ENCODE measurements at regions not wholly inside any gene's neighbourhood (a gene's known extent, or its start where the extent isn't known, plus 50 kb on each side); places are given as distances from the start of the nearest gene placed in this dataset.

DNA sequence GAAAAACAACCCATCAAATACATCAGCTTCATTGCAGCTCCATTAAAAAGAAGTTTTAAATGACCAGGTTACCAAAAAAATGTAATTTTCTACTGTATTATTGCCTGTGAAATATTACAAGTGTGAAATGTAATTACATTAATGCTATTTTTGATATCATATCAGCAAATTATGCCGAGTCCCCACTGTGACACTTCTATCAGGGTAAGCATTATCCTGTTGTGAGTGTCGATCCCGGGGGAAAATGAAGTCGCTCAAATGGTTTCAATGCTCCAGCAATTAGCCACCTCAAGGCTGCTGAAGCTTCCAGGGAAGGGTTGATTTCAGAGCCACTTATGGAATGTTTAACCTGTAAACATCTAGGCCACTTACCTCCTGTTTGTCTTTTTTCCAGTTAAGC, 70.4 kb downstream of the RCN1 start:
- DNase-seq (no peak), ATAC-seq (ENCODE audit: low read depth) (no peak)
- ChIA-PET POLR2A (ENCODE audit: unreplicated experiment) (no interaction called here), CTCF (no interaction called here)
- H3K9me3 ChIP-seq (ENCODE audit: control insufficient read depth, insufficient read depth, low read length), result no peaks in the 10 kb centered on the region
- H3K4me3 ChIP-seq (ENCODE audit: insufficient read depth, low read depth, low read length), result no peak overlapping the region
- no peak overlapping the region for H4K5ac ChIP-seq (ENCODE audit: low read depth, low read length)
- no peak overlapping the region for H3K9ac ChIP-seq (ENCODE audit: low read depth, low read length)
- no peaks in the 10 kb centered on the region for H3K36me3 ChIP-seq (ENCODE audit: control insufficient read depth, insufficient read depth, low read length)
- H2AFZ ChIP-seq (replicated peaks; ENCODE audit: low read length, poor library complexity), result no peak overlapping the region
- H4K91ac ChIP-seq (ENCODE audit: insufficient read depth, low read depth, low read length), result no peak overlapping the region
- H2AK5ac ChIP-seq (ENCODE audit: low read depth, low read length), result no peak overlapping the region
- TF ChIP-seq POLR2A (IDR thresholded peaks at IDR 0.05; ENCODE audit: low read depth, low read length) (no peak), CEBPB (IDR thresholded peaks at IDR 0.05; ENCODE audit: low read depth, low read length) (no peak), MAFK (IDR thresholded peaks at IDR 0.05; ENCODE audit: low read depth, low read length) (no peak), MAZ (IDR thresholded peaks at IDR 0.05; ENCODE audit: borderline replicate concordance, low read depth, low read length) (no peak), SMC3 (IDR thresholded peaks at IDR 0.05; ENCODE audit: low read depth, low read length) (no peak), BHLHE40 (IDR thresholded peaks at IDR 0.05; ENCODE audit: low read depth, low read length) (no peak)
- no peak overlapping the region for H3K18ac ChIP-seq (ENCODE audit: low read depth, low read length)
- no peak overlapping the region for H3K14ac ChIP-seq (replicated peaks; ENCODE audit: low read depth, low read length)
- no peak overlapping the region for H4K8ac ChIP-seq (ENCODE audit: low read depth in 2 of 2, low read length in 2 of 2)
- H3K4me2 ChIP-seq (ENCODE audit: low read depth, low read length), result no peak overlapping the region
- H2BK15ac ChIP-seq (ENCODE audit: low read depth, low read length), result no peak overlapping the region
- in situ Hi-C loops (cut with MboI; ENCODE audit: low sequenced_read_pairs), result loop anchor here (25.0 kb wide), 1 partner anchor 924 kb away; no protein-coding TSS in a partner anchor
- BruUV-seq (replicated peaks), result no TSS peak
- H3K27me3 ChIP-seq (ENCODE audit: control insufficient read depth, insufficient read depth, low read length), result peaks cover 40% of the 10 kb centered on the region
- H2BK20ac ChIP-seq (ENCODE audit: low read depth, low read length), result no peak overlapping the region
- H3K56ac ChIP-seq (ENCODE audit: extremely low read depth, insufficient read depth, low read length), result no peak overlapping the region
- H4K20me1 ChIP-seq (ENCODE audit: insufficient read depth, low read length), result no peaks in the 10 kb centered on the region
- H3K23ac ChIP-seq (ENCODE audit: low read depth, low read length), result no peak overlapping the region
- no peak overlapping the region for H3K27ac ChIP-seq (ENCODE audit: insufficient read depth, low read length)
- no peak overlapping the region for H3K4ac ChIP-seq (ENCODE audit: low read depth, low read length)
- H2BK5ac ChIP-seq (ENCODE audit: low read depth, low read length, poor library complexity, severe bottlenecking), result no peak overlapping the region
- dilution Hi-C loops (cut with HindIII; ENCODE audit: low sequenced_read_pairs, unreplicated experiment), result loop anchor here (25.0 kb wide), 1 partner anchor 99 kb away; no protein-coding TSS in a partner anchor
- no CpG with 5 or more reads among the region's 4 CpGs for WGBS, 2 experiments (ENCODE audit: extremely low coverage in 2 of 2, insufficient read length in 1 of 2)
- no peak overlapping the region for H2BK120ac ChIP-seq (ENCODE audit: low read depth, low read length)
- H3K4me1 ChIP-seq (ENCODE audit: control insufficient read depth, insufficient read depth, low read length), result no peaks in the 10 kb centered on the region
- intact Hi-C loops (cut with micrococcal nuclease), result no loop called here
- H3K9me1 ChIP-seq (ENCODE audit: insufficient read depth, low read length), result no peaks in the 10 kb centered on the region
- no peaks in the 10 kb centered on the region for H3K79me1 ChIP-seq (ENCODE audit: low read depth in 1 of 2, low read length in 2 of 2)
- no peak overlapping the region for H2AK9ac ChIP-seq (replicated peaks; ENCODE audit: low read depth, low read length, poor library complexity)

Data from IMR-90 (cell line).